SIG-M5 treated with dmso at 0.1 percent for 504 hours (cell line): ENCODE measurements at regions not wholly inside any gene's neighbourhood (a gene's known extent, or its start where the extent isn't known, plus 50 kb on each side); places are given as distances from the start of the nearest gene placed in this dataset.
"Not testable (repeated sequence)": the region's sequence is repeated elsewhere in the genome, so short reads cannot be mapped to it uniquely, and the experiment has no call there.

Experiments used
- DNase-seq: peaks from one replicate; lab custom pipeline; 2025; ENCODE audit not compliant: unreplicated experiment; lab: John Stamatoyannopoulos, UW

DNA sequence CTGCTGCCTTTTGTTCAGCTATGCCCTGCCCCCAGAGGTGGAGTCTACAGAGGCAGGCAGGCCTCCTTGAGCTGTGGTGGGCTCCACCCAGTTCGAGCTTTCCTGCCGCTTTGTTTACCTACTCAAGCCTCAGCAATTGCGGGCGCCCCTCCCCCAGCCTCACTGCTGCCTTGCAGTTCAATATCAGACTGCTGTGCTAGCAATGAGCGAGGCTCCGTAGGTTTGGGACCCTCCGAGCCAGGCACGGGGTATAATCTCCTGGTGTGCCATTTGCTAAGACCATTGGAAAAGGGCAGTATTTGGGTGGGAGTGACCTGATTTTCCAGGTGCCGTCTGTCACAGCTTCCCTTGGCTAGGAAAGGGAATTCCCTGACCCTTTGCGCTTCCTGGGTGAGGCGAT, 51.9 kb downstream of the DIPK2A start:
- not testable (repeated sequence) for DNase-seq

DNA sequence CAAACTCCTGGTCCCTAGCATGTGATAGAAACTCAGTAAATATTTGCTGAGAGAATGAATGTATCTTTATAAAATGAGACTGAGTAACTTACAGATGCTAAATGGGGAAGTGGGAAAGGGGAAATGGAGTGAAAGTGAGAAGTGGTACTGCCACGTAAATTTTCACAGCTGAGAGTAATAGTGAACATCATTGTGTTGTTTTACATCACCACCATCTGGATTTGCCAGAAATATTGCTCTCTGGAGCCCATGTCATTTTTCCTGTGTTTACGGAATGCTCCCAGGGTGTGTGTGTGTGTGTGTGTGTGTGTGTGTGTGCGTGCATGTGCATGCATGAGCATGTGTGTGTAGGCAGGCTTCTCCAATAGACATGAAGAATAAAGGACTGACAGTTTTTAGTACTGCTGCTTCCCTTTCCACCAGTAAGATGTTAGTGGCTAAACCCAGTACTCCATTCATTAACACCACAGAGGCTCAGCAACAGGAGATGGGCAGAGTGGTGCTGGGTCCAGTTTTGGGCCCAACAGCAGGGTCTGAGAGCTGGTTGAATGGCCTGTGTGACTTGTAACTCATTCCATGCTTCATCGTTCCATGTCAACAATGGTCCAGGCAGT, 57.3 kb downstream of the DIPK2A start:
- DNase-seq: peak; percentile 88

DNA sequence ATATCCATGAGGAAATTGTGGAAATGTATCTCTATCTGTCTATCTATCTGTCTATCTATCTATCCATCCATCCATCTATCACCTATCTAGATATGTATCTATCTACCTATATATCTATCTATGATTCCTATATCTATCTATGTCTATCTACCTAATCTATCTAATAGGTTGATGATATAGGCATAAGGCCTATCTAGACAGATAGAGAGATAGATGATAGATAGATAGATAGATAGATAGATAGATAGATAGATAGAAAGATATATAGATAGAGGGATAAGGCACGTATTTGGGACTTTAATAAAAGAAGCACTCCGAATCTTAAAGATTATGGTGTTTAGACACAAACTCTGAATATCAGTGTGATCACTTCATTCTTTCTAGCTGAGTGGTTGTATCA, 58.1 kb downstream of the DIPK2A start:
- no peak for DNase-seq

DNA sequence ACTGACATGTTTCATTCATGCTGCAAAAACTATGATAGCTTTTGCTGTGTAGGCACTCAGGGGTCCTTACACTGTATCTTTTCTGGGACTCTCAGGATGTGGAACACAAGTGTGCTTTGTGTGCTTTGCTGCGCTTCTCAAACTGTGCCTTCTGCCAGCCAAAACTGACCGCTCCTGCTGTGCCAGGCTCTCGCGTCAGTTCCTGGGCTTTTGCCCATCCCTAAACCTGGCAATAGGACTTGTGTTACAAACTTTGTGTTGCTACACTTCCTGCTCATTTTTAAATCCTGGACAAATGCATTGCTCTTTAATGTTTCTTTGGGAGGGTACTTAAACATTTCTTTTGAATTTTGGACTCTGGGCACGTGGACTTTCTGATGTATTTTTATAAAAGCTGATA, 60.3 kb downstream of the DIPK2A start:
- no peak for DNase-seq

DNA sequence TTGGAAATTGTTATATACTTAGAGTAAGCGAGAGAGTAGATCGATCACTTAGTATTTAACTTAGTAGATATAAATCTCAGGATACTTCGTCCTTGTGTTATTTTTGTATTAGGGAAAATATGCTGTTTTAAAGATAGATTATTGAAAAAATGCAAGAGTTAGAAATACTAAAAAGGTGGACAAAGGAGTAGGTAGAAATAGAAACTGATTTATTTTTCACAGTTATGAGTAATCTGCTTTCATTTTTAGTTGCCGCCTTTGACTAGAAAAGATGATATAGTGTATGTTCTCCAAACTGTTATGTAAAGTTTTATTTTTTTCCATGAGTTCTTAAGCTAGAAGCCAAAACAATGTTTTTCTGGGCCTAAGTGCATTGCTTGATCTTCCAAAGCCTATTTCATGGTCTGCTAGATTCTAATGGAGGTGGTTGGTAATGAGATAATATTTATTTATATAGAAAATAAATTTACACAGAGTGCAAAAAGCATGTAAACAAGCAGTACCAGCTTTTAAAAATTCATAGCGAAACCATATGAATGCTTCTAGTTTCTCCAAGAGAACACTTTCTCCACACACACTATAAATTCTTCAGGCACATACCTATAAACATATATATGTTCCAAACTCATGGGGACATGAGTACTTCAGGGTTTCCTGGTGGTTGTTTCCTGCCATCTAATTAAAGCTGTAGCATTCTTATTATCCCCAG, 61.1 kb downstream of the DIPK2A start:
- DNase-seq: no peak

DNA sequence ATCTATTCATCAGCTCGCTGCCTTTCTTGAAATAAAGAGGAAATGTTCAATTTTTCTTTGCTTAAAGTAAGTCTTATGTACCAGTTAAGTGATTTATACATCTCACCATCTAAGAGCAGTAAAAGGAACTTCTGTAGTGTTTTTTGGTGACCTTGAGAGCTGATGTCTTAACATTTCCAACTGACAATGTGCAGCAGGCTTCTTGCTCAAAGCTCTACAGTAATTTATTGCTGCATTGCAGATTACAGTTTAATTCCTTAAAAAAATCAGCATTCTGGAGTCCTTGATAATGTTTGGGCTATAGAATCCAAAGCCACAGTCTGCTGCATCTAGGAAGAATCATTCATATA, 61.6 kb downstream of the DIPK2A start:
- DNase-seq: no peak

DNA sequence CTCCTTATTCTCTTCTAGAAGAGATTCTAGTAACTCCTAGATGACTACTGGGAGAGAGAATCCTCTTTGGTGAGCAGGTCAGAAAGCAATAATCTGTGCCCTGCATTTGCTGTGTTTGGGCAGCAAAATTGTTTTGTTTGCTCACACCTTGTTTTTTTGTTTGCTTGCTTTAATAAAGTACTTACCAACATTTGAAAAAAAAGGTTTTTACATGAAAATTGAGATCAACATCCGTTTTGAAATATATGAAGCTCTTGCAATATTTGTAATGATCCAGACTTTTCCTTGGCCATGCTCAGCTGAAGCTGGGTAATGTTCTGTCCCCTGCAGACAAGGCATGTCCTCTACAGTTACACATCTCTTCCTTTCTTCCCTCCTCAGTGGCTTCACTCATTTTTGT, 62.2 kb downstream of the DIPK2A start:
- no peak for DNase-seq

DNA sequence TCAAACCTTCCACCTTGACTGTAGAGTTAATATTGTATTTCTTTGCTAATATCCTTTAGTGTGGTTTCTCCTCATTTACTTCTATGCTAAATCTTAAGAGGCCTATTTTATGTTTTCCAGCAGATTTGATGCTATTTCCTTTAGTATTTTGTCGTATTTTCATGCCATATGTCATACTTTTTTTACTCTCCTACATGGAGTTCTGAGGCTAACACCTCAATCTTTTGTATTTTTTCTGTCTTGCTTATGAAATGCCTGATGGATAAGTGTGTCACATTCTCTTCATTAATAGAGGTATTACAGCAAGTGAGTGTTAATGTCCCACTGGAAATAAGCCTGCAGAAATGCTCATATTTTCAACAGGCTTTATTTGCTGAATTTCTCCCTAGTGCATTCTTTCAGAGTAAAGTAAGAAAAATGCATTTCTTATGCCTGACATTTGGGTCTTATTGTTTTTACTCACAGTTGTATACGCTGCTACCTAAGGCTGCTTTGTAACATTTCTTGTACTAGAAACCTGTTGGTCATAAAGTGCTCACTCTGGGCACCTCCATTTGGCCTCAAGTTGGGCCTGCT, 63.2 kb downstream of the DIPK2A start:
- no peak for DNase-seq

DNA sequence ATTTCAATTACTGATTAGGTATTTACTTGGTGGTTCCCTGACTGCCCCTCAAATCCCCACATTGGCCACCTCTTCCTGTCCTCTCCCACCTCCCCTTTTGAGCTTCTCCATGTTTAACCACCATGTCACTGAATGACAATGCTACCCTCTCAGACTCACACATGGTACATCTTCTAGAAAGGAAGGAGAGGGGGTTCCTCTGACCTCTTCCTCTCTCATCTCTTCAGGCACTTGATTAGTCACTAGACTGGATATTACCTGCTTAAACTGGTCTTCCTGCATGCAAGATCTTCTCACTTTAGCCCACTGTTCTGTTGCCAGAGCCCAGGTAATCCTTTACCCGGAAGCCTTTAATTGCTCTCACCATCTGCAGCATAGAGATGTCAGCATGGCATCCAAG, 64.9 kb downstream of the DIPK2A start:
- no peak for DNase-seq

DNA sequence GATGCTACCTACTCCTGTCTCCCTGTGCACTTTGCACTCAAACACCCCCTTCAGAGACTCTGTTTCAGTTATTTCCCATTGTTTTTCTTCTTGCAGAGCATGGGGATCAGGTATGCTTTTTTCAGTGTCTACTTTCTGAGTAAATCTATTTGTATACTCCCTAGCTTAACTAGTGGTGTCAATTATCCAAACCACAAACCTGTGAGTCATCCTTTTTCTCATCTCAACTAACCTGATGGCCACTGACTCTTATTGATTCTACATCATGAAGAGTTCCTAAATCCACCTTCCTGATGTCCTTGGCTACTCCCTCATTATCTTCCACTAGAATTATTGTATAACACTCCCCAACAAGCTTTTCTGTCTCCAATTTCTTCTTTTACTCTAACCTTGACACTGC, 68.0 kb downstream of the DIPK2A start:
- DNase-seq: no peak

DNA sequence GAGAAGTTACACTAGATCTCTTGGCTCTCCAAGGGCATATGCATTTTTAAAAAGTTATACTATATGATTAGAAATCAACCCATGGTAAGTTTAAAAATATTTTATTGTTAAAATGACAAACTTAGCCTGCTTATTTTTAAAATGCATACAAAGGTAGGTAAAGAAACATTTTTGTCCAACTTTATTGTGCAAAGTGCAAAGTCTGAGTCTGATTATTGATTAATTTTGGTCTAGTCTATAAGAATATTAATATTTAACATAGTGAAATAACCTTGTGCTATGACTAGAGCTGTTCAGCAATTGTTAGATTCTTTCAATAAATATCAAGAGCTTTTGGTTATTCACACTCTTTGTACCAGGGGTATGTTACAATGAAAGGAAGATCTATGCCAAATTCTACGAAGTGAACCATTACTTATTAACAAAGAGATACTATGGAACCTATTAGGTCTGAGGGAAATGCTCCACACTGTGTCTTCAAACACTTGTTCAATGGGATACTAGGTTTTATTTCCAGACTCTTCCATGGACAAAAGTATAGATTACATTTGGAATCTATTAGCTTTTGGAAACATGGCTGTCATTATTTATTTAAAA, 70.4 kb downstream of the DIPK2A start:
- no peak for DNase-seq

DNA sequence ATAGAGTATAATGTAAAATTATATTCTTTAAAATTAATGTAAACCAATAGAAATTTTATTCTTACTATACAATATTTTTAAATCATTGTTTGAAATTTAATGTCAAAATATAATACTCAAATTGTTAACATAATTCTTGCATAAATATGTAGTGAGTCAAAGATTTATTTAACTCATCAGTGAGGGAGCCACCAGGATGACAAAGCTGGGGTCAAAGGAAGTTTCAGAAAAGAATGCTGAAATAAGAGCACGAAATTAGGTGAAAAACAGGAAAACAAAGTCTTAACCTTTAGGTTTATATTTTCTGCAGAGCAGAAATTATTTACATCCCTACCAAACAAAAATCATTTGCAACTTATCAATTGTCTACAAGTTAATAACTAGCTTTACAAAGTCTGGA, 74.1 kb downstream of the DIPK2A start:
- no peak for DNase-seq

DNA sequence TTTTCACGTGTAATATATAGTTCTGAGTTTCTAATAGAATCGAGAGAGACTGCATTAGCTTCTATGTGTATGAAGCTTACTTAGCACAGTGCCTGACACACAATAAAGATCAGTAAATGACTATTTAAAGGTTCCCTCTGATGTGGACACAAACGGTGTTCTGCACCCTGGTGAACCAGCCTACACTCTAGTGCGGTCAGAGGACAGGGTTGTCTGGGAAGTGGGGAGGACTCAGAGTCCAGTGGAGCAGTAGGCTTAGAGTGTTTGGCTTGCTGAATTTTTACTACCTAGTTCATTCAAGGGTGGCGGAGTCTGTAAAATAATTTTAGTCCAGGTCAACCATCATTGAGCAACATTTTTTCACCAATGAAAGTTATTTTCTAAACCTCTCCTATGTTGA, 77.8 kb downstream of the DIPK2A start:
- no peak for DNase-seq

DNA sequence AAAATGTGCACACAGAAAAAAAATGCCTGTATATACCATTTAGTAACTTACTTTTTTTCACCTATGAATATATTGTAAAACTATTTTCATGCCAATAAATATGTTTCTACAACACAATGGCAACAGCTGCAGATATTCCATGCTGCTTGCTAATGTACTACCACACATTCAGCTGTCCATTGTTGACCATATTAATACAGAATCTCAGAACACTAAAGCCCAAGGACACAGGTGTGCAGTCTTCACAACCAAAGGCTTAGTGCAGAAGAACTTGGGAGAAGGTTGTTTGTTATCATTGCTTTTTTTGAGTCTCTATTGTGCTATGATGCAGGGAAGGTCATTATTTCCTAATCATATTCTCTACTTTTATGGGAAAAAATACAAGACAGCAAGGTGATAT, 79.6 kb downstream of the DIPK2A start:
- no peak for DNase-seq

DNA sequence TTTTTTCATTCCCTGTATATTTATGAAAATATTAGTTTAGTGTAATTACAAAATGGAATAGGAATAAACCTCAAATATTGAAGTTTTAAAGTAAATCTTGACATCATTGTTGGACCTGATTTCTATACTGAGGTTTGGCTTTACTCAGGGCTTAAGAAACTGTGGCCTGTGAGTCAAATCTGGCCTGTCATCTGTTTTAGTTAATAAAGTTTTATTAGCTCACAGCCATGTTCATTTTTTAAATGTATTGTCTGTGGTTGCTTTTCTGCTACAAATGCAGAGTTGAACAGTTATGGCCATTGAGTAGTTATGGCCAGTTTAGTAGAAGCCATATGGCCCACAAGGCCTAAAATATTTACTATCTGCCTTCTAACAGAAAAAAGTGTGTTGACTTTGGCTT, 80.7 kb downstream of the DIPK2A start:
- DNase-seq: no peak

DNA sequence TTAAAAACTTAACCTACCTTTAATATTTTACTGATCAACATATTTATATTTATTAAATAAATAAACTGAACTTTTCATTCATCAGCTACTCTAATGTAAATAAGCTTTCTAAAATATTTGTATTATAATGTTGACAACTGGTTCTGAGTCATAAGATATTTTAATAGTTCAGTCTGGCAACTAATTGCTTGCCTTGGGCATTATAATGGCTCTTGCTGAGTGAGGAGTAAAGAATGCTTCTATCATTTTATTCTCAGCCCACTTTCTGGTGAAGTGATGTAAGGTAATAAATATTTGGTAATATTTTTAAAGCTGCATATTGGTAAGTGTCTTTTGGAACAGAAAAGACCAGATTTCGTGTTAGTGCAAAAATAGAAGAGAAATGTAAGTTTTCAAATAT, 81.5 kb downstream of the DIPK2A start:
- DNase-seq: peak; percentile 52

DNA sequence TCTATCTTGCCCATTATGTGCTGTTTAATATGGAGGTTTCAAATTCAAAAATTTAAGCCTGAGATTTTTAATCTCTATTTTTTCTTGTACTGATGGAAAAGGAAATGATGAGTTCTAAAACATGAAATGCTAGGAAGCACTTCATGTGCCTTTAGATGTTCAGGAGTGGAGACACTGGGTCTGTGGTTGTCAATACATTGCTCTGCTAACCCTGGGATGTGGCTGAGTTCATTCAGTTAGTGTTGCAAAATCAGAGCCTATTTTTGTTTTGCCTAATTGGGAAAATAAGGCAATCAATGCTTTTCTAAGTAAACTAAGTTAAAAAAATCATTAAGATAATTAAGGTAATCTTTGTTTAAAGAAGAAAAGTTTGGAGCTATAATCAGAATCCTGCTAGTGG, 83.1 kb downstream of the DIPK2A start:
- no peak for DNase-seq

DNA sequence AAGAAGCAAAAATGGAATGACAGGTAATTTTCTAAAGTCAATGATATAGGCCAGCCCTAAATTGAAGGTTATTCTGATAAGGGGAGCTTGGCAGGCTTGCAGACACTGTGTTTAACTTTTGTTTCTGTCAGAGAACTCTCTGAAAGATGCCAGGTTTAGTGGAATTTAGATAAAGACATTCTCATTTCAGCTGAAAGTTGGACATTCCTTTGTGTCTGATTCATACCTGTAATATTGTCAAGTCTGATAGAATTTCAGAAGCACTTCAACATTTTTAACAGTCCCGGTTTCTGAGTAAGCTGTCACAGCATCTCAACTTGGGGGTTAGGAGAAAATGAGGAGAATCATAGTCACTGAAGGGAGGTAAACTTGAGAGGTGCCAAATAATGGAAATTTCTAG, 84.0 kb downstream of the DIPK2A start:
- DNase-seq: no peak

DNA sequence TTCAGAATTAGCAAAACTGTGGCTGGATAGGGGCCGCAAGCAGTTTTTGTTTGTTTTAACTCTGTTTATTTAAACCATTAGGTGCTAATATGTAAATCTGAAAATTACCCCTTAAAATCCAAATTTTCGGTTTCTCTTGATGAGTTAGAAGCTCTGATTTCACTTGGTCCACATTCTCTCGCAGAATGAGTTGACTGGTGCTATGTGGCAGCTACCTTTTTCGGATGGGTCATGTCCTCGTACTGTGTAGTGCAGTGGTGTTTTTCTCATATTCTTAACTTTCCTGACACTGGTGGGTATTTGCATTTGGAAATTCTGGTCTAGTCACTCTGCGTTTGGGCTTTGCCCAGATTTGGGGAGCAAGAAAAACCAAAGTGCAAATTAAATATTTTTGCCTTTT, 87.1 kb downstream of the DIPK2A start:
- no peak for DNase-seq

DNA sequence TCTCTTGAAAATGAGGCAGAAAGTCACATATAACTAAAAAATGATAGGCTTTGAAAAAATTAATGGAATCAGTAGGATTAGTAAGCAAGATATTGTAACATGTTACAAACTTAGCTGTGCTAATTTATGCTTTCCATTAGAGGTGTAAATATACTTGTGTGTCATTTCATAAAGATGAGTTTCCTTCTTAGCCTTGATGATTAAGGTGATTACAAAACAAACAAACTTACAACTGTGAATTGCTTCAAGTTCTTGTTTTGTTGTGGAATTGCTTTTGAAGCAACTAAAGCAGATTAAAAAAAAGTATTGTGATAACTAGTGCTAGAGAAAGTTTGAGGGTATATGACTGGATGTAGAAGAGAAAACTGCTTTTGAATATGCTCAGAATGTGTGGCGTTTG, 87.9 kb downstream of the DIPK2A start:
- DNase-seq: no peak

DNA sequence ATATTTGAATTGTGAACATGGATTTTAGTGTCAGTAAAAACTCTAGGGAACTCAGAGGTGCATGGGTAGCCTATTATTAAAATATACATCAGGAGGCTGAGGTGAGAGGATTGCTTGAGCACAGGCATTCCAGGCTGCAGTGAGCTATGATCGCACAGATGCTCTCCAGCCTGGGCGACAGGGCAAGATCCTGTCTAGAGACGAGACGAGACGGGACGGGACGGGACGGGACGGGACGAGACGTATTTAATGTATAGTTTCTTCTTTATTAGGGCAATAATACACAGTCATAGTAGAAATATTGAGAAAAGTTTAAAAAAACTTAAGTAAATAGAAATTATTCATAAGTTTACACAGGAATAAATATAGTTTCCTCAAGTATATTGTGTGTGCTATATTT, 89.3 kb downstream of the DIPK2A start:
- DNase-seq: no peak

DNA sequence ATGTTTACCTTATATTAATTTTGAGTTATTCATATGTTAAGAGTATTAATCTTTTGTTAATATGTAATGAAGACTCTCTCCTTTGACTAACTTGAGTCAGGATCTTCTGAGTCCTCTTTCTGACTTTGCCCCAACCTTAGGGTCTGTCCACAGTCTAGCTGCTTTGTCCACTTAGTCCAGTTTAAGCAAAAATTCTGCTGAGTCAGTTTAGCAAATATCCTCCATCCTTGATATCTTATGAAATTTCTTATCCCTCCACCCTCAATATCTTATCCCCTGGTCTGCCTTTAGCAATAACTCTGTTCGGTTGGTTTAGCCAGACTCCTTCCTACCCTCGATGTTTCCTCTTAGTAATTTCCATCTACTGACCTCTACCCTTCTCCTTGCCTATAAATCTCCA, 91.7 kb downstream of the DIPK2A start:
- no peak for DNase-seq

DNA sequence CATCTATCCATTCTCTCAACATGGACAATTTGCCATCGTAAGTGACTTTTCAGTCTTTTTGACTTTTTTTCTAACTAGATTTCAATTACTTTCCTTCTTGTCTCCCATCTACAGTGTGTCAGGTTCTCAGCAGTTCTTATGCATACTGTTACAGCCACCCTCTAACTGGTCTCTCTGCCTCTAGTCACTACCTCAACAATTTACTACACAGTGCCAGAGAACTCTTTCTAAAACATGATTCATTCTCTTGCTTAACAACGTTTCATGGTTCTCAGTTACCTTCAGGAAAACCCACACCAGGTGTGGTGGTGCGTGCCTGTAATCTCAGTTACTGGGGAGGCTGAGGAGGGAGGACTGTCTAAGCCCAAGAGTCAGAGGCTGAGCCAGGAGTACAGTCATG, 95.4 kb downstream of the DIPK2A start:
- DNase-seq: no peak
